Thoracic aorta (tissue), 2 donors: ENCODE measurements at regions not wholly inside any gene's neighbourhood (a gene's known extent, or its start where the extent isn't known, plus 50 kb on each side); places are given as distances from the start of the nearest gene placed in this dataset.

Experiments
- ATAC-seq: fragments of 150-250 bp; one replicate; pipeline ENCODE4 v1.8.0; 2017; ENCODE audit warnings: low read depth; ENCODE audit not compliant: insufficient number of reproducible peaks, low FRiP score
- DNase-seq: peaks from one replicate; pipeline ENCODE4 v3.0.0-alpha.2; 2020; ENCODE audit warnings: low spot score
- H3K27ac ChIP-seq, 2 donors: fragments of 200-600 bp; sonication (generic); 1 replicate in 1 of 2; 2 replicates in 1 of 2; pipeline ENCODE4 v1.5.1; 2016; ENCODE audit warnings: mild to moderate bottlenecking in 2 of 2, moderate library complexity in 2 of 2
- H3K27me3 ChIP-seq: fragments of 200-600 bp; sonication (generic); replicated peaks from 2 replicates; pipeline ENCODE4 v1.6.0; 2016; ENCODE audit warnings: mild to moderate bottlenecking; ENCODE audit not compliant: insufficient read depth
- H3K36me3 ChIP-seq: fragments of 200-600 bp; sonication (generic); one replicate; pipeline ENCODE4 v1.5.1; 2016
- H3K4me1 ChIP-seq, 2 donors: fragments of 200-600 bp; sonication (generic); 1 replicate in 1 of 2; 2 replicates in 1 of 2; pipeline versions ENCODE4 v1.5.1 to v1.6.0; 2016; ENCODE audit warnings: low read depth in 2 of 2, mild to moderate bottlenecking in 1 of 2; ENCODE audit not compliant: control insufficient read depth in 1 of 2
- H3K4me3 ChIP-seq: fragments of 200-600 bp; sonication (generic); 2 replicates; pipeline ENCODE4 v1.5.1; 2016; ENCODE audit warnings: mild to moderate bottlenecking
- H3K9me3 ChIP-seq: fragments of 200-600 bp; sonication (generic); 2 replicates; pipeline ENCODE4 v1.5.1; 2016
- TF ChIP-seq, protein P1 (sequence below): fragments of 200-600 bp; sonication (generic); IDR thresholded peaks from one replicate; pipeline ENCODE4 v1.5.1; 2019; ENCODE audit warnings: antibody characterized with exemption

DNA sequence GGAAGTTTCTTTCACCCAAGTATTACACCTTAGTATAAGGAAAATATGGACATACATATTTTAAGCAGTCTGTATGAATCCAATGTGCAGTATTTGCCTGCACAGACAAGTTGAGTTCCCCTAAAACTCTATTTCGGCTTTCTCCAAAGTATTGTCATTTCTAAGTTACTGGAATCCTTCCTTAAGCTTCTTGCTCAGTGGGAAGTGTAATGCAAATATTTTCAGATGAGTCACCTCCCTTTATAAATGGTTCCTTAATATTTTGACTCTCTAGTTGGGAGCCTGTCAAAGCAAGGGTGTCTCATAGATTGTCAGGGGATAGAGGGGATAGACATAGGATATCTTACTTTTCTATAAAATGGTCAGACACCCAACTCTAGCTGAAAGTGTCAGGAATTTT, 178.6 kb downstream of the NAA11 start:
- TF ChIP-seq, protein P1, sequence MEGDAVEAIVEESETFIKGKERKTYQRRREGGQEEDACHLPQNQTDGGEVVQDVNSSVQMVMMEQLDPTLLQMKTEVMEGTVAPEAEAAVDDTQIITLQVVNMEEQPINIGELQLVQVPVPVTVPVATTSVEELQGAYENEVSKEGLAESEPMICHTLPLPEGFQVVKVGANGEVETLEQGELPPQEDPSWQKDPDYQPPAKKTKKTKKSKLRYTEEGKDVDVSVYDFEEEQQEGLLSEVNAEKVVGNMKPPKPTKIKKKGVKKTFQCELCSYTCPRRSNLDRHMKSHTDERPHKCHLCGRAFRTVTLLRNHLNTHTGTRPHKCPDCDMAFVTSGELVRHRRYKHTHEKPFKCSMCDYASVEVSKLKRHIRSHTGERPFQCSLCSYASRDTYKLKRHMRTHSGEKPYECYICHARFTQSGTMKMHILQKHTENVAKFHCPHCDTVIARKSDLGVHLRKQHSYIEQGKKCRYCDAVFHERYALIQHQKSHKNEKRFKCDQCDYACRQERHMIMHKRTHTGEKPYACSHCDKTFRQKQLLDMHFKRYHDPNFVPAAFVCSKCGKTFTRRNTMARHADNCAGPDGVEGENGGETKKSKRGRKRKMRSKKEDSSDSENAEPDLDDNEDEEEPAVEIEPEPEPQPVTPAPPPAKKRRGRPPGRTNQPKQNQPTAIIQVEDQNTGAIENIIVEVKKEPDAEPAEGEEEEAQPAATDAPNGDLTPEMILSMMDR: no peak
- H3K36me3 ChIP-seq: no peaks in the 10 kb centered on the region
- no peak for DNase-seq
- no peak for ATAC-seq
- H3K9me3 ChIP-seq: peaks cover 8% of the 10 kb centered on the region
- no peaks in the 10 kb centered on the region for H3K27me3 ChIP-seq
- no peaks in the 10 kb centered on the region for H3K4me1 ChIP-seq
- no peak overlapping the region for H3K27ac ChIP-seq
- H3K4me3 ChIP-seq: no peak overlapping the region

- Histone ChIP-seq H3K36me3 (no peaks in the 10 kb centered on the region), H3K9me3 (peaks cover 8% of the 10 kb centered on the region), H3K4me1 (no peaks in the 10 kb centered on the region), H3K27ac (no peak overlapping the region), H3K27me3 (no peaks in the 10 kb centered on the region), H3K4me3 (no peak overlapping the region)
- ATAC-seq (no peak), DNase-seq (no peak)
- TF ChIP-seq, protein P1: no peak
Observed at GRCh38 chr4:79141530-79141929, 184.3 kb downstream of the NAA11 start.

GRCh38 chr4:79134767-79135166, 191.1 kb downstream of the NAA11 start:
- H3K9me3 ChIP-seq: no peaks in the 10 kb centered on the region

GRCh38 chr4:79132826-79133225, 193.0 kb downstream of the NAA11 start:
- TF ChIP-seq, protein P1: no peak
- no peak for ATAC-seq
- H3K9me3 ChIP-seq: no peaks in the 10 kb centered on the region
- H3K27ac ChIP-seq: no peak overlapping the region
- DNase-seq: no peak
- H3K4me3 ChIP-seq: no peak overlapping the region
- no peaks in the 10 kb centered on the region for H3K27me3 ChIP-seq
- H3K4me1 ChIP-seq: no peaks in the 10 kb centered on the region
- H3K36me3 ChIP-seq: no peaks in the 10 kb centered on the region

More at GRCh38 chr4:79134767-79135166, 191.1 kb downstream of the NAA11 start:
- ATAC-seq (no peak), DNase-seq (no peak)
- no peak overlapping the region for H3K4me3 ChIP-seq
- no peaks in the 10 kb centered on the region for H3K27me3 ChIP-seq
- H3K36me3 ChIP-seq: no peaks in the 10 kb centered on the region
- no peak overlapping the region for H3K27ac ChIP-seq
- TF ChIP-seq, protein P1: no peak
- no peaks in the 10 kb centered on the region for H3K4me1 ChIP-seq

DNA sequence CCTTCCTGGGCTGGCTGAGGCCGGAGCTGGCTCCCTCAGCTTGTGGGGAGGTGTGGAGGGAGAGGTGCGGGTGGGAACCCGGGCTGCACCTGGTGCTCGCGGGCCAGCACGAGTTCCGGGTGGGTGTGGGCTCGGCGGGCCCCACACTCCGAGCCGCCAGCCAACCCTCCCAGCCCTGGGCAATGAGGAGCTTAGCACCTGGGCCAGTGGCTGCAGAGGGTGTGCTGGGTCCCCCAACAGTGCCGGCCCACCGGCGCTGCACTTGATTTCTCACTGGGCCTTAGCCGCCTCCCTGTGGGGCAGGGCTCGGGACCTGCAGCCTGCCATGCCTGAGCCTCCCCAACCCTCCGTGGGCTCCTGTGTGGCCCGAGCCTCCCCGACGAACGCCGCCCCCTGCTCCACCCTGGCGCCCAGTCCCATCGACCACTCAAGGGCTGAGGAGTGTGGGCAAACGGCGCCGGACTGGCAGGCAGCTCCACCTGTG, 182.7 kb upstream of the PAQR3 start:
- no peaks in the 10 kb centered on the region for H3K27me3 ChIP-seq
- ATAC-seq: no peak
- H3K36me3 ChIP-seq: no peaks in the 10 kb centered on the region
- no peak overlapping the region for H3K27ac ChIP-seq
- no peaks in the 10 kb centered on the region for H3K4me1 ChIP-seq
- TF ChIP-seq, protein P1: no peak
- H3K9me3 ChIP-seq: peaks cover 31% of the 10 kb centered on the region
- no peak overlapping the region for H3K4me3 ChIP-seq
- DNase-seq: no peak
